Panc1 (cell line): ENCODE measurements at regions not wholly inside any gene's neighbourhood (a gene's known extent, or its start where the extent isn't known, plus 50 kb on each side); places are given as distances from the start of the nearest gene placed in this dataset.

Experiments used
- ATAC-seq: fragments of 200-7000 bp; cut with Tn5 transposase; 2 replicates; pipeline ENCODE4 v1.9.1; 2020; ENCODE audit warnings: mild to moderate bottlenecking, moderate library complexity
- BruUV-seq: library from RNA; stranded (reverse); fragments of 400-500 nt; replicated peaks from 2 replicates; lab custom pipeline; 2021; lab: Mats Ljungman, UMichigan
- CTCF ChIA-PET: fragments of 300-600 bp; sonication (Branson Sonifier 250); formaldehyde crosslinking; loops from one replicate; lab custom pipeline; 2022; ENCODE audit warnings: antibody characterized with exemption; lab: Charles Lee
- POLR2A ChIA-PET: fragments of 300-600 bp; sonication (Branson Sonifier 250); formaldehyde crosslinking; loops from one replicate; lab custom pipeline; 2022; ENCODE audit warnings: antibody characterized with exemption; lab: Charles Lee
- DNase-seq: peaks from one replicate; pipeline ENCODE4 v3.0.0-alpha.2; 2010; ENCODE audit warnings: low read depth, low spot score
- H3K27ac ChIP-seq: 2 replicates; pipeline ENCODE4 v1.5.1; 2011; ENCODE audit warnings: mild to moderate bottlenecking, low read length, inconsistent platforms
- H3K27me3 ChIP-seq: fragments of 200-500 bp; sonication (Bioruptor generic); 2 replicates; pipeline ENCODE4 v1.6.0; 2014; ENCODE audit warnings: low read length, inconsistent platforms; ENCODE audit not compliant: control insufficient read depth, insufficient read depth
- H3K36me3 ChIP-seq: fragments of 200-500 bp; sonication (Bioruptor generic); 2 replicates; pipeline ENCODE4 v1.5.1; 2014; ENCODE audit warnings: inconsistent platforms, mild to moderate bottlenecking, low read length, moderate library complexity; ENCODE audit not compliant: control insufficient read depth, insufficient read depth
- H3K4me1 ChIP-seq: 2 replicates; pipeline ENCODE4 v1.5.1; 2011; ENCODE audit warnings: inconsistent platforms, mild to moderate bottlenecking, low read length, moderate library complexity; ENCODE audit not compliant: control insufficient read depth, insufficient read depth
- H3K4me3 ChIP-seq, 2 experiments: 2 replicates each; pipeline ENCODE4 v1.5.1; 2011 to 2012; ENCODE audit warnings: low read depth in 2 of 2, low read length in 2 of 2, mild to moderate bottlenecking in 2 of 2, inconsistent platforms in 1 of 2, moderate library complexity in 1 of 2
- H3K9me3 ChIP-seq: fragments of 200-500 bp; sonication (Bioruptor generic); 2 replicates; pipeline ENCODE4 v1.5.1; 2014; ENCODE audit warnings: low read depth, mild to moderate bottlenecking, inconsistent platforms, low read length, moderate library complexity; ENCODE audit not compliant: control insufficient read depth, insufficient read depth
- POLR2AphosphoS5 ChIP-seq: IDR thresholded peaks from 2 replicates; pipeline ENCODE4 v1.6.1; 2012; ENCODE audit warnings: mild to moderate bottlenecking, low read depth, low read length, moderate library complexity
- SIN3A ChIP-seq: IDR thresholded peaks from 2 replicates; pipeline ENCODE4 v1.6.1; 2012; ENCODE audit warnings: low read depth, mild to moderate bottlenecking, low read length, moderate library complexity, borderline replicate concordance; ENCODE audit not compliant: insufficient read depth
- TCF7L2 ChIP-seq: IDR thresholded peaks from 2 replicates; pipeline ENCODE4 v1.6.1; 2011; ENCODE audit warnings: mild to moderate bottlenecking, low read depth, low read length, inconsistent platforms
- in situ Hi-C: cut with HindIII; loops from 2 replicates; pipeline ENCODE4 v1.10.0; 2016; ENCODE audit warnings: low sequenced_read_pairs, low pct_unique_long_range_greater_than_20kb
- intact Hi-C: fragments of 100-400 bp; cut with micrococcal nuclease; formaldehyde crosslinking; loops from one replicate; pipeline ENCODE4 v1.10.0; 2022; ENCODE audit not compliant: unreplicated experiment
- TF ChIP-seq, protein P1 (sequence below): fragments of 450-650 bp; IDR thresholded peaks from 2 replicates; pipeline ENCODE4 v1.5.1; 2017; ENCODE audit warnings: mild to moderate bottlenecking
- TF ChIP-seq, protein P2 (sequence below), 2 experiments: IDR thresholded peaks; 2 replicates each; pipeline ENCODE4 v1.6.1; 2011 to 2012; ENCODE audit warnings: low read depth in 2 of 2, control low read depth in 1 of 2, low read length in 1 of 2, mild to moderate bottlenecking in 1 of 2, moderate library complexity in 1 of 2; ENCODE audit not compliant: insufficient read depth in 1 of 2

DNA sequence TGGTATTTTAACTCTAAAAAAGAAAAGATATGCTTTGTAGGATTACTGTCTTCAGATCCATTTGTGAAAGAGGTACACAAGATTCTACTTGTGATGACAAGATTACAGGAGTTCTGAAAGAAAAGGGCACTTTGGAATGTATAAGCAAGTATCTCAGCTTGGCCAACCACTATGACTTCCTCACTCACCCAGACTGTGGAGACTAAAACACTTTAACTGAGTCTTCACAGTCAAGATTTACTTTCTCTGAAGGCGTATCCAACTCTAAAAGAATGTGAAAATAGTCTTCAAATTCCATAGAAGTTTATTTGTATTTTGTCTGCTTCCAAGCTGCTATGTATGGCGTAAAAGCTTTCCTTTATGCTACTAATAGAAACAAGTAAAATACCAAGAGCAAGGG is 76.1 kb upstream of the SRRM3 start:
- Histone ChIP-seq H3K27ac (no peak overlapping the region), H3K9me3 (no peaks in the 10 kb centered on the region), H3K4me1 (no peaks in the 10 kb centered on the region), H3K36me3 (no peaks in the 10 kb centered on the region), H3K4me3 (no peak overlapping the region), H3K27me3 (no peaks in the 10 kb centered on the region)
- in situ Hi-C loops = no loop called here
- BruUV-seq = no TSS peak
- TF ChIP-seq POLR2AphosphoS5 (no peak), SIN3A (no peak), TCF7L2 (no peak)
- TF ChIP-seq, protein P1, sequence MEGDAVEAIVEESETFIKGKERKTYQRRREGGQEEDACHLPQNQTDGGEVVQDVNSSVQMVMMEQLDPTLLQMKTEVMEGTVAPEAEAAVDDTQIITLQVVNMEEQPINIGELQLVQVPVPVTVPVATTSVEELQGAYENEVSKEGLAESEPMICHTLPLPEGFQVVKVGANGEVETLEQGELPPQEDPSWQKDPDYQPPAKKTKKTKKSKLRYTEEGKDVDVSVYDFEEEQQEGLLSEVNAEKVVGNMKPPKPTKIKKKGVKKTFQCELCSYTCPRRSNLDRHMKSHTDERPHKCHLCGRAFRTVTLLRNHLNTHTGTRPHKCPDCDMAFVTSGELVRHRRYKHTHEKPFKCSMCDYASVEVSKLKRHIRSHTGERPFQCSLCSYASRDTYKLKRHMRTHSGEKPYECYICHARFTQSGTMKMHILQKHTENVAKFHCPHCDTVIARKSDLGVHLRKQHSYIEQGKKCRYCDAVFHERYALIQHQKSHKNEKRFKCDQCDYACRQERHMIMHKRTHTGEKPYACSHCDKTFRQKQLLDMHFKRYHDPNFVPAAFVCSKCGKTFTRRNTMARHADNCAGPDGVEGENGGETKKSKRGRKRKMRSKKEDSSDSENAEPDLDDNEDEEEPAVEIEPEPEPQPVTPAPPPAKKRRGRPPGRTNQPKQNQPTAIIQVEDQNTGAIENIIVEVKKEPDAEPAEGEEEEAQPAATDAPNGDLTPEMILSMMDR = no peak
- TF ChIP-seq, protein P2, sequence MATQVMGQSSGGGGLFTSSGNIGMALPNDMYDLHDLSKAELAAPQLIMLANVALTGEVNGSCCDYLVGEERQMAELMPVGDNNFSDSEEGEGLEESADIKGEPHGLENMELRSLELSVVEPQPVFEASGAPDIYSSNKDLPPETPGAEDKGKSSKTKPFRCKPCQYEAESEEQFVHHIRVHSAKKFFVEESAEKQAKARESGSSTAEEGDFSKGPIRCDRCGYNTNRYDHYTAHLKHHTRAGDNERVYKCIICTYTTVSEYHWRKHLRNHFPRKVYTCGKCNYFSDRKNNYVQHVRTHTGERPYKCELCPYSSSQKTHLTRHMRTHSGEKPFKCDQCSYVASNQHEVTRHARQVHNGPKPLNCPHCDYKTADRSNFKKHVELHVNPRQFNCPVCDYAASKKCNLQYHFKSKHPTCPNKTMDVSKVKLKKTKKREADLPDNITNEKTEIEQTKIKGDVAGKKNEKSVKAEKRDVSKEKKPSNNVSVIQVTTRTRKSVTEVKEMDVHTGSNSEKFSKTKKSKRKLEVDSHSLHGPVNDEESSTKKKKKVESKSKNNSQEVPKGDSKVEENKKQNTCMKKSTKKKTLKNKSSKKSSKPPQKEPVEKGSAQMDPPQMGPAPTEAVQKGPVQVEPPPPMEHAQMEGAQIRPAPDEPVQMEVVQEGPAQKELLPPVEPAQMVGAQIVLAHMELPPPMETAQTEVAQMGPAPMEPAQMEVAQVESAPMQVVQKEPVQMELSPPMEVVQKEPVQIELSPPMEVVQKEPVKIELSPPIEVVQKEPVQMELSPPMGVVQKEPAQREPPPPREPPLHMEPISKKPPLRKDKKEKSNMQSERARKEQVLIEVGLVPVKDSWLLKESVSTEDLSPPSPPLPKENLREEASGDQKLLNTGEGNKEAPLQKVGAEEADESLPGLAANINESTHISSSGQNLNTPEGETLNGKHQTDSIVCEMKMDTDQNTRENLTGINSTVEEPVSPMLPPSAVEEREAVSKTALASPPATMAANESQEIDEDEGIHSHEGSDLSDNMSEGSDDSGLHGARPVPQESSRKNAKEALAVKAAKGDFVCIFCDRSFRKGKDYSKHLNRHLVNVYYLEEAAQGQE (IDR thresholded peaks at IDR 0.05; ENCODE audit: insufficient read depth in 1 of 2, low read depth in 2 of 2, low read length in 1 of 2) = no peak
- no peak for DNase-seq
- ChIA-PET CTCF (no interaction called here), POLR2A (interaction anchor here (0.6 kb wide), 1 partner anchor 101 kb away, joined by 10 read pairs; no protein-coding TSS in a partner anchor)
- no peak for ATAC-seq
- intact Hi-C loops = no loop called here

DNA sequence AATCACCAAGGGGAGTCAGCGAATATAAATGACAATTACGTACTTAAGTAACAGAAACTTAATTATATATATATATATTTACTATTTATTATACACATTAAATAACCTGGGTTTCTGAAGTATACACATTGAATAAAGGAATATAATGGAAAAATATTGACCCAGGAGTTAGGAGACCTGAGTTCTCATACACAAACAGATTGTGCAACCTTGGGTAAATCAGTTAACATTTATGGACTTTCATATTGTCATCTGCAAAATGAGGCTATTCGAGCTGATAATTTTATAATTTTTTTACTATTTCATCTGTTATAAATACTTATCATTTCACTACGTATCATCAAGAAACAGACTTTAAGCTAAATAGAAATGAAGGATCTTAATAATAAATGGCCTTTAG is 75.1 kb upstream of the SRRM3 start:
- Histone ChIP-seq H3K4me1 (no peaks in the 10 kb centered on the region), H3K36me3 (no peaks in the 10 kb centered on the region), H3K9me3 (no peaks in the 10 kb centered on the region), H3K27me3 (no peaks in the 10 kb centered on the region), H3K4me3 (no peak overlapping the region), H3K27ac (no peak overlapping the region)
- no TSS peak for BruUV-seq
- in situ Hi-C loops (no loop called here), intact Hi-C loops (no loop called here)
- DNase-seq = no peak
- POLR2A ChIA-PET = no interaction called here
- no peak for ATAC-seq
- CTCF ChIA-PET = no interaction called here
- no peak for TF ChIP-seq SIN3A
- no peak for TF ChIP-seq TCF7L2
- no peak for TF ChIP-seq POLR2AphosphoS5
- TF ChIP-seq, protein P1 = no peak
- TF ChIP-seq, protein P2 (IDR thresholded peaks at IDR 0.05; ENCODE audit: insufficient read depth in 1 of 2, low read depth in 2 of 2, low read length in 1 of 2) = no peak
